WTC11 (cell line): ENCODE measurements at regions not wholly inside any gene's neighbourhood (a gene's known extent, or its start where the extent isn't known, plus 50 kb on each side); places are given as distances from the start of the nearest gene placed in this dataset.

Source experiments
- ATAC-seq: fragments of 200-7000 bp; cut with Tn5 transposase; 2 replicates; pipeline ENCODE4 v1.10.0; 2021; ENCODE audit warnings: mild to moderate bottlenecking, moderate library complexity
- CTCF ChIA-PET: fragments of 300-600 bp; sonication (Branson Sonifier 250); formaldehyde crosslinking; loops from one replicate; lab custom pipeline; 2021; ENCODE audit warnings: antibody characterized with exemption; lab: Charles Lee
- POLR2A ChIA-PET: fragments of 350-600 bp; sonication (Branson Sonifier 250); formaldehyde crosslinking; loops from one replicate; lab custom pipeline; 2021; ENCODE audit warnings: antibody characterized with exemption; lab: Charles Lee
- DNase-seq: peaks from one replicate; pipeline ENCODE4 v3.0.0; 2021; ENCODE audit warnings: low spot score
- H3K27ac Mint-ChIP-seq: 2 replicates; pipeline ENCODE4 v1.8.0; 2021; ENCODE audit warnings: mixed read lengths
- H3K27me3 Mint-ChIP-seq: 2 replicates; pipeline ENCODE4 v1.8.0; 2021; ENCODE audit warnings: low read depth, mild to moderate bottlenecking, moderate library complexity, mixed read lengths
- H3K36me3 Mint-ChIP-seq: 2 replicates; pipeline ENCODE4 v1.8.0; 2021; ENCODE audit warnings: mixed read lengths
- H3K4me1 Mint-ChIP-seq: 2 replicates; pipeline ENCODE4 v1.8.0; 2022; ENCODE audit warnings: mixed read lengths
- H3K4me3 Mint-ChIP-seq: 2 replicates; pipeline ENCODE4 v1.8.0; 2021; ENCODE audit warnings: mild to moderate bottlenecking, moderate library complexity, mixed read lengths
- H3K9me3 Mint-ChIP-seq: 2 replicates; pipeline ENCODE4 v1.8.0; 2021; ENCODE audit warnings: mixed read lengths
- ARID4B ChIP-seq: sonication (generic); formaldehyde crosslinking; IDR thresholded peaks from 2 replicates; pipeline ENCODE4 v1.8.0; 2023; ENCODE audit warnings: missing genetic modification reagents, mild to moderate bottlenecking, borderline replicate concordance
- CBFB ChIP-seq: sonication (generic); formaldehyde crosslinking; IDR thresholded peaks from 2 replicates; pipeline ENCODE4 v1.8.1; 2022; ENCODE audit warnings: mild to moderate bottlenecking, low read depth, missing genetic modification reagents
- CREB1 ChIP-seq: sonication (generic); formaldehyde crosslinking; IDR thresholded peaks from 2 replicates; pipeline ENCODE4 v1.8.0; 2023; ENCODE audit warnings: mild to moderate bottlenecking, missing genetic modification reagents
- E2F1 ChIP-seq: sonication (generic); formaldehyde crosslinking; IDR thresholded peaks from 2 replicates; pipeline ENCODE4 v1.8.0; 2022; ENCODE audit warnings: mild to moderate bottlenecking, missing genetic modification reagents
- EMX1 ChIP-seq: fragments of 250-450 bp; sonication (Bioruptor Pico); IDR thresholded peaks from 2 replicates; pipeline ENCODE4 v1.8.0; 2021; ENCODE audit warnings: mild to moderate bottlenecking
- GABPB1 ChIP-seq: sonication (generic); formaldehyde crosslinking; IDR thresholded peaks from 2 replicates; pipeline ENCODE4 v1.8.1; 2023; ENCODE audit warnings: mild to moderate bottlenecking, missing genetic modification reagents
- NFE2L1 ChIP-seq: sonication (generic); formaldehyde crosslinking; IDR thresholded peaks from 2 replicates; pipeline ENCODE4 v1.8.1; 2023; ENCODE audit warnings: missing genetic modification reagents
- NFYB ChIP-seq: sonication (generic); formaldehyde crosslinking; conservative IDR thresholded peaks from 2 replicates; pipeline ENCODE4 v1.8.0; 2022; ENCODE audit warnings: low read depth, missing genetic modification reagents
- NR1H2 ChIP-seq: sonication (generic); formaldehyde crosslinking; IDR thresholded peaks from 2 replicates; pipeline ENCODE4 v1.9.0; 2021; ENCODE audit warnings: mild to moderate bottlenecking, moderate library complexity, missing genetic modification reagents
- OVOL2 ChIP-seq: fragments of 250-450 bp; sonication (Bioruptor Pico); IDR thresholded peaks from 2 replicates; pipeline ENCODE4 v1.9.0; 2021; ENCODE audit warnings: mild to moderate bottlenecking, borderline replicate concordance
- PRRX2 ChIP-seq: fragments of 250-450 bp; sonication (Bioruptor Pico); IDR thresholded peaks from 2 replicates; pipeline ENCODE4 v1.8.0; 2021; ENCODE audit warnings: mild to moderate bottlenecking
- SP1 ChIP-seq: sonication (generic); formaldehyde crosslinking; conservative IDR thresholded peaks from 2 replicates; pipeline ENCODE4 v1.8.1; 2022; ENCODE audit warnings: missing genetic modification reagents
- STAT6 ChIP-seq: sonication (generic); formaldehyde crosslinking; conservative IDR thresholded peaks from 2 replicates; pipeline ENCODE4 v1.8.1; 2023; ENCODE audit warnings: mild to moderate bottlenecking, low read depth, missing genetic modification reagents, moderate library complexity
- ZNF138 ChIP-seq: sonication (generic); formaldehyde crosslinking; conservative IDR thresholded peaks from 2 replicates; pipeline ENCODE4 v1.8.1; 2022; ENCODE audit warnings: mild to moderate bottlenecking, moderate library complexity, missing genetic modification reagents
- ZNF219 ChIP-seq: sonication (generic); formaldehyde crosslinking; IDR thresholded peaks from 2 replicates; pipeline ENCODE4 v1.8.0; 2023; ENCODE audit warnings: missing genetic modification reagents, mild to moderate bottlenecking, borderline replicate concordance
- ZNF317 ChIP-seq: sonication (generic); formaldehyde crosslinking; IDR thresholded peaks from 2 replicates; pipeline ENCODE4 v1.8.1; 2023; ENCODE audit warnings: low read depth, mild to moderate bottlenecking, moderate library complexity, missing genetic modification reagents, borderline replicate concordance

- ATAC-seq (peak; percentile 95), DNase-seq (no peak)
- POLR2A ChIA-PET, result no interaction called here
- H3K27me3 Mint-ChIP-seq, result no peaks in the 10 kb centered on the region
- peaks cover 34% of the 10 kb centered on the region for H3K4me1 Mint-ChIP-seq
- no peaks in the 10 kb centered on the region for H3K36me3 Mint-ChIP-seq
- no peak for TF ChIP-seq SP1
- TF ChIP-seq CBFB (CRISPR knock-in tag), result no peak
- TF ChIP-seq CREB1 (CRISPR knock-in tag), result no peak
- TF ChIP-seq ZNF138 (CRISPR knock-in tag), result no peak
- no peak for TF ChIP-seq E2F1 (CRISPR knock-in tag)
- no peak for TF ChIP-seq ZNF219
- peak; percentile 59 for TF ChIP-seq ZNF317 (CRISPR knock-in tag)
- no peak for TF ChIP-seq STAT6 (CRISPR knock-in tag)
- TF ChIP-seq, all 79 proteins: peak for 1
- CTCF ChIA-PET, result interaction anchor here (0.8 to 1.2 kb wide), 3 partner anchors 13 to 174 kb away, joined by 3 to 4 read pairs (median 3); no protein-coding TSS in a partner anchor
- Mint-ChIP-seq H3K27ac (peak overlapping the region; percentile 94), H3K4me3 (peak overlapping the region; percentile 61), H3K9me3 (peaks cover 6% of the 10 kb centered on the region)
Measured at GRCh38 chr5:51172903-51173626, 210.2 kb upstream of the ISL1 start.

GRCh38 chr5:51181208-51181894 is 201.9 kb upstream of the ISL1 start:
- POLR2A ChIA-PET, result no interaction called here
- Mint-ChIP-seq H3K27ac (no peak overlapping the region), H3K27me3 (no peaks in the 10 kb centered on the region), H3K4me1 (peaks cover 39% of the 10 kb centered on the region), H3K9me3 (no peaks in the 10 kb centered on the region)
- DNase-seq, result no peak
- TF ChIP-seq NFE2L1 (CRISPR knock-in tag) (no peak), ZNF138 (CRISPR knock-in tag) (no peak), PRRX2 (CRISPR knock-in tag) (no peak), GABPB1 (CRISPR knock-in tag) (no peak), NR1H2 (CRISPR knock-in tag) (no peak), ARID4B (CRISPR knock-in tag) (no peak), OVOL2 (CRISPR knock-in tag) (no peak), NFYB (CRISPR knock-in tag) (no peak), EMX1 (CRISPR knock-in tag) (no peak)
- TF ChIP-seq, all 79 proteins: peak for 0
- H3K4me3 Mint-ChIP-seq, result no peak overlapping the region
- CTCF ChIA-PET, result no interaction called here
- ATAC-seq, result no peak
- H3K36me3 Mint-ChIP-seq, result no peaks in the 10 kb centered on the region
